ENCODE measurements at regions not wholly inside any gene's neighbourhood (a gene's known extent, or its start where the extent isn't known, plus 50 kb on each side); places are given as distances from the start of the nearest gene placed in this dataset.

GRCh38 chr11:129295746-129296145 is 79.9 kb upstream of the BARX2 start:
- TF ChIP-seq, protein P1, sequence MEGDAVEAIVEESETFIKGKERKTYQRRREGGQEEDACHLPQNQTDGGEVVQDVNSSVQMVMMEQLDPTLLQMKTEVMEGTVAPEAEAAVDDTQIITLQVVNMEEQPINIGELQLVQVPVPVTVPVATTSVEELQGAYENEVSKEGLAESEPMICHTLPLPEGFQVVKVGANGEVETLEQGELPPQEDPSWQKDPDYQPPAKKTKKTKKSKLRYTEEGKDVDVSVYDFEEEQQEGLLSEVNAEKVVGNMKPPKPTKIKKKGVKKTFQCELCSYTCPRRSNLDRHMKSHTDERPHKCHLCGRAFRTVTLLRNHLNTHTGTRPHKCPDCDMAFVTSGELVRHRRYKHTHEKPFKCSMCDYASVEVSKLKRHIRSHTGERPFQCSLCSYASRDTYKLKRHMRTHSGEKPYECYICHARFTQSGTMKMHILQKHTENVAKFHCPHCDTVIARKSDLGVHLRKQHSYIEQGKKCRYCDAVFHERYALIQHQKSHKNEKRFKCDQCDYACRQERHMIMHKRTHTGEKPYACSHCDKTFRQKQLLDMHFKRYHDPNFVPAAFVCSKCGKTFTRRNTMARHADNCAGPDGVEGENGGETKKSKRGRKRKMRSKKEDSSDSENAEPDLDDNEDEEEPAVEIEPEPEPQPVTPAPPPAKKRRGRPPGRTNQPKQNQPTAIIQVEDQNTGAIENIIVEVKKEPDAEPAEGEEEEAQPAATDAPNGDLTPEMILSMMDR (IDR thresholded peaks at IDR 0.05) = no peak
- TF ChIP-seq POLR2A (IDR thresholded peaks at IDR 0.05) = no peak

Data from lower leg skin (tissue), 3 donors.